ENCODE measurements at regions not wholly inside any gene's neighbourhood (a gene's known extent, or its start where the extent isn't known, plus 50 kb on each side); places are given as distances from the start of the nearest gene placed in this dataset.
"Not testable (repeated sequence)": the region's sequence is repeated elsewhere in the genome, so short reads cannot be mapped to it uniquely, and the experiment has no call there.

DNA sequence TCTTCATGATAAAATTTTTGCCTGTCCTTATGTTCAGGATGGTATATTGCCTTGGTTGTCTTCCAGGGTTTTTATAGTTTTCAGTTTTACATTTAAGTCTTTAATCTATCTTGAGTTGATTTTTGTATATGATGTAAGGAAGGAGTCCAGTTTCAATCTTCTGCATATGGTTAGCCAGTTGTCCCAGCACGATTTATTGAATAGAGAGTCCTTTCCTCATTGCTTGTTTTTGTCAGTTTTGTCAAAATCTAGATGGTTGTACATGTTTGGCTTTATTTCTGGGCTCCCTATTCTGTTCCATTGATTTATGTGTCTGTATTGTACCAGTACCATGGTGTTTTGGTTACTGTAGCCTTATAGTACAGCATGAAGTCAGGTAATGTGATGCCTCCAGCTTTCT is 91.6 kb upstream of the FAM98A start:
- TF ChIP-seq, protein P1, sequence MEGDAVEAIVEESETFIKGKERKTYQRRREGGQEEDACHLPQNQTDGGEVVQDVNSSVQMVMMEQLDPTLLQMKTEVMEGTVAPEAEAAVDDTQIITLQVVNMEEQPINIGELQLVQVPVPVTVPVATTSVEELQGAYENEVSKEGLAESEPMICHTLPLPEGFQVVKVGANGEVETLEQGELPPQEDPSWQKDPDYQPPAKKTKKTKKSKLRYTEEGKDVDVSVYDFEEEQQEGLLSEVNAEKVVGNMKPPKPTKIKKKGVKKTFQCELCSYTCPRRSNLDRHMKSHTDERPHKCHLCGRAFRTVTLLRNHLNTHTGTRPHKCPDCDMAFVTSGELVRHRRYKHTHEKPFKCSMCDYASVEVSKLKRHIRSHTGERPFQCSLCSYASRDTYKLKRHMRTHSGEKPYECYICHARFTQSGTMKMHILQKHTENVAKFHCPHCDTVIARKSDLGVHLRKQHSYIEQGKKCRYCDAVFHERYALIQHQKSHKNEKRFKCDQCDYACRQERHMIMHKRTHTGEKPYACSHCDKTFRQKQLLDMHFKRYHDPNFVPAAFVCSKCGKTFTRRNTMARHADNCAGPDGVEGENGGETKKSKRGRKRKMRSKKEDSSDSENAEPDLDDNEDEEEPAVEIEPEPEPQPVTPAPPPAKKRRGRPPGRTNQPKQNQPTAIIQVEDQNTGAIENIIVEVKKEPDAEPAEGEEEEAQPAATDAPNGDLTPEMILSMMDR (conservative IDR thresholded peaks at IDR 0.05; ENCODE audit: low read depth, low read length): not testable (repeated sequence)
- TF ChIP-seq EZH2 (IDR thresholded peaks at IDR 0.05; ENCODE audit: borderline replicate concordance, low read depth, low read length, poor library complexity, severe bottlenecking): not testable (repeated sequence)
